ENCODE measurements at regions not wholly inside any gene's neighbourhood (a gene's known extent, or its start where the extent isn't known, plus 50 kb on each side); places are given as distances from the start of the nearest gene placed in this dataset.

DNA sequence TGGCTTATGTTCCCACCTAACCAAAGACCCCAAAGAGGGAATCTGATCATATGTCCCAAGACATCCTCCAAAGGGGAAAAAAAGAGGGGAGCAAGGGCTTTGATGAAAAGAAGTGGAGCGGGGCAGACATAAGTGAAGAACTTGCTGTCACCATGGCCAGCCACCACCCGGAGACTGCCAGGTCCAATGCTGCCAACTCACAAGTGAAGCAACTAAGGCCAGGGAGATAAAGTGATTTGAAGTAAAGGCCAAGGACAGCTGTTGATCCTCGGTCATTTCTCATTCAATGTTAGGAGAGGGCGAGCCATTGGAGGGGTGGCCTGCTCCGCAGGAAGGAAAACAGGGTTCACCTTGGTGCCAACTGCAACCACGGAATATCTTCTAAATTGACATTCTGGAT, 72.6 kb upstream of the C3orf80 start:
- H3K27me3 ChIP-seq (ENCODE audit: control insufficient read depth in 1 of 2, insufficient read depth in 2 of 2, low read length in 2 of 2): no peaks in the 10 kb centered on the region
- DNase-seq (ENCODE audit: low spot score) (no peak), FAIRE-seq (no peak), ATAC-seq (no peak)
- ChIA-PET POLR2A (no interaction called here), CTCF (ENCODE audit: low intra/inter-chr PET ratio, low total read pairs) (no interaction called here)
- intact Hi-C loops (cut with micrococcal nuclease; ENCODE audit: unreplicated experiment) (no loop called here), in situ Hi-C loops (cut with HindIII; ENCODE audit: extremely low pct_ligation_motif_present, low pct_unique_long_range_greater_than_20kb) (no loop called here)
- H3K4me3 ChIP-seq (replicated peaks in 1 of 3; ENCODE audit: insufficient read depth in 1 of 3, low read depth in 2 of 3, low read length in 3 of 3): no peak overlapping the region
- H3K9ac ChIP-seq (ENCODE audit: insufficient read depth, low read depth, low read length): no peak overlapping the region
- no peak overlapping the region for H3K27ac ChIP-seq (ENCODE audit: extremely low read length, insufficient read depth, low read length)
- H3K36me3 ChIP-seq (replicated peaks in 1 of 2; ENCODE audit: control insufficient read depth in 1 of 2, insufficient read depth in 2 of 2, low read length in 2 of 2): no peaks in the 10 kb centered on the region
- H4K20me1 ChIP-seq (ENCODE audit: insufficient read depth, low read length): no peaks in the 10 kb centered on the region
- 53% methylated on average over 6 of the region's 6 CpGs for WGBS (ENCODE audit: low lambda C conversion rate)
- H2AFZ ChIP-seq (ENCODE audit: low read length): no peak overlapping the region
- no peaks in the 10 kb centered on the region for H3K79me2 ChIP-seq (ENCODE audit: insufficient read depth, low read length)
- no peak overlapping the region for H3K4me2 ChIP-seq (ENCODE audit: low read depth, low read length)
- no TSS peak for BruUV-seq (replicated peaks)
- H3K4me1 ChIP-seq (ENCODE audit: insufficient read depth, low read length): no peaks in the 10 kb centered on the region
- H3K9me3 ChIP-seq (ENCODE audit: low read length): no peaks in the 10 kb centered on the region
- TF ChIP-seq, protein P1, sequence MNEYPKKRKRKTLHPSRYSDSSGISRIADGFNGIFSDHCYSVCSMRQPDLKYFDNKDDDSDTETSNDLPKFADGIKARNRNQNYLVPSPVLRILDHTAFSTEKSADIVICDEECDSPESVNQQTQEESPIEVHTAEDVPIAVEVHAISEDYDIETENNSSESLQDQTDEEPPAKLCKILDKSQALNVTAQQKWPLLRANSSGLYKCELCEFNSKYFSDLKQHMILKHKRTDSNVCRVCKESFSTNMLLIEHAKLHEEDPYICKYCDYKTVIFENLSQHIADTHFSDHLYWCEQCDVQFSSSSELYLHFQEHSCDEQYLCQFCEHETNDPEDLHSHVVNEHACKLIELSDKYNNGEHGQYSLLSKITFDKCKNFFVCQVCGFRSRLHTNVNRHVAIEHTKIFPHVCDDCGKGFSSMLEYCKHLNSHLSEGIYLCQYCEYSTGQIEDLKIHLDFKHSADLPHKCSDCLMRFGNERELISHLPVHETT (CRISPR knock-in tag; conservative IDR thresholded peaks at IDR 0.05): no peak
- TF ChIP-seq SP5 (CRISPR knock-in tag; IDR thresholded peaks at IDR 0.05; ENCODE audit: borderline replicate concordance, low read depth): no peak
- TF ChIP-seq THAP7 (CRISPR knock-in tag; IDR thresholded peaks at IDR 0.05): no peak
- no peak for TF ChIP-seq ZNF577 (CRISPR knock-in tag; IDR thresholded peaks at IDR 0.05; ENCODE audit: borderline replicate concordance, low read depth)
- TF ChIP-seq, protein P2, sequence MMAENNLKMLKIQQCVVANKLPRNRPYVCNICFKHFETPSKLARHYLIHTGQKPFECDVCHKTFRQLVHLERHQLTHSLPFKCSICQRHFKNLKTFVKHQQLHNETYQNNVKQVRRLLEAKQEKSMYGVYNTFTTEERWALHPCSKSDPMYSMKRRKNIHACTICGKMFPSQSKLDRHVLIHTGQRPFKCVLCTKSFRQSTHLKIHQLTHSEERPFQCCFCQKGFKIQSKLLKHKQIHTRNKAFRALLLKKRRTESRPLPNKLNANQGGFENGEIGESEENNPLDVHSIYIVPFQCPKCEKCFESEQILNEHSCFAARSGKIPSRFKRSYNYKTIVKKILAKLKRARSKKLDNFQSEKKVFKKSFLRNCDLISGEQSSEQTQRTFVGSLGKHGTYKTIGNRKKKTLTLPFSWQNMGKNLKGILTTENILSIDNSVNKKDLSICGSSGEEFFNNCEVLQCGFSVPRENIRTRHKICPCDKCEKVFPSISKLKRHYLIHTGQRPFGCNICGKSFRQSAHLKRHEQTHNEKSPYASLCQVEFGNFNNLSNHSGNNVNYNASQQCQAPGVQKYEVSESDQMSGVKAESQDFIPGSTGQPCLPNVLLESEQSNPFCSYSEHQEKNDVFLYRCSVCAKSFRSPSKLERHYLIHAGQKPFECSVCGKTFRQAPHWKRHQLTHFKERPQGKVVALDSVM (CRISPR knock-in tag; IDR thresholded peaks at IDR 0.05): no peak
- TF ChIP-seq HOXA7 (CRISPR knock-in tag; IDR thresholded peaks at IDR 0.05): no peak
- no peak for TF ChIP-seq HHEX (CRISPR knock-in tag; IDR thresholded peaks at IDR 0.05)
- no peak for TF ChIP-seq ZSCAN29 (CRISPR knock-in tag; conservative IDR thresholded peaks at IDR 0.05)
- TF ChIP-seq ZNF792 (CRISPR knock-in tag; IDR thresholded peaks at IDR 0.05): no peak
- no peak for TF ChIP-seq FOXO4 (CRISPR knock-in tag; conservative IDR thresholded peaks at IDR 0.05)
- no peak for TF ChIP-seq ZC3H4 (CRISPR knock-in tag; IDR thresholded peaks at IDR 0.05; ENCODE audit: borderline replicate concordance)
- no peak for TF ChIP-seq ZNF275 (CRISPR knock-in tag; IDR thresholded peaks at IDR 0.05; ENCODE audit: borderline replicate concordance)
- TF ChIP-seq, protein P3, sequence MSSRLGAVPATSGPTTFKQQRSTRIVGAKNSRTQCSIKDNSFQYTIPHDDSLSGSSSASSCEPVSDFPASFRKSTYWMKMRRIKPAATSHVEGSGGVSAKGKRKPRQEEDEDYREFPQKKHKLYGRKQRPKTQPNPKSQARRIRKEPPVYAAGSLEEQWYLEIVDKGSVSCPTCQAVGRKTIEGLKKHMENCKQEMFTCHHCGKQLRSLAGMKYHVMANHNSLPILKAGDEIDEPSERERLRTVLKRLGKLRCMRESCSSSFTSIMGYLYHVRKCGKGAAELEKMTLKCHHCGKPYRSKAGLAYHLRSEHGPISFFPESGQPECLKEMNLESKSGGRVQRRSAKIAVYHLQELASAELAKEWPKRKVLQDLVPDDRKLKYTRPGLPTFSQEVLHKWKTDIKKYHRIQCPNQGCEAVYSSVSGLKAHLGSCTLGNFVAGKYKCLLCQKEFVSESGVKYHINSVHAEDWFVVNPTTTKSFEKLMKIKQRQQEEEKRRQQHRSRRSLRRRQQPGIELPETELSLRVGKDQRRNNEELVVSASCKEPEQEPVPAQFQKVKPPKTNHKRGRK (CRISPR knock-in tag; IDR thresholded peaks at IDR 0.05): no peak
- TF ChIP-seq ZNF572 (CRISPR knock-in tag; IDR thresholded peaks at IDR 0.05): no peak
- TF ChIP-seq PATZ1 (CRISPR knock-in tag; IDR thresholded peaks at IDR 0.05): no peak
- no peak for TF ChIP-seq ZNF777 (CRISPR knock-in tag; IDR thresholded peaks at IDR 0.05)
